ENCODE measurements at regions not wholly inside any gene's neighbourhood (a gene's known extent, or its start where the extent isn't known, plus 50 kb on each side); places are given as distances from the start of the nearest gene placed in this dataset.

DNA sequence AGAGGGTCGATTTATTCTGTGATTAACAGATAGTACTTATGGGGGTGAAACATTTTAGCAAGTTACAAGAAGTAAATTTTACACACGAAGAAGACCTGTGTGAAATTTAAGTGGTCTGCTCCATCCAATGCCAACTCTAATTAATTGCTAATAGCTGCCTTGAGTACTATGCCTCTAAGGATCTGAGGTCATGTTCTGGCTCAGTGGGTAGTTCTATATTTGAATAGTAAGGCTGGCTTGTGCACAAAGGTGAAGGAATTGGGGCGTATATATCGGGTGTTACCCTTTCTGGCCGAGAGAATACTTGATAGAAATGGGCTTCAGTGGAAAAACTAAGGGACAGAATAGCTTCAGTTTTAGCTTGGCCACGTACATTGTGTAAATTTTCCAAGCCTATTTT is 345.2 kb upstream of the ANKRD30A start:
- Histone ChIP-seq H3K4me3 (no peak overlapping the region), H2AFZ (ENCODE audit: control insufficient read depth, low read depth, low read length) (no peak overlapping the region), H4K20me1 (ENCODE audit: control insufficient read depth, insufficient read depth) (no peaks in the 10 kb centered on the region), H3K27me3 (replicated peaks in 1 of 2; ENCODE audit: control insufficient read depth in 2 of 2, insufficient read depth in 2 of 2, low read length in 1 of 2) (no peaks in the 10 kb centered on the region), H3K27ac (ENCODE audit: control insufficient read depth, insufficient read depth) (no peak overlapping the region), H3K9me3 (replicated peaks; ENCODE audit: control insufficient read depth, insufficient read depth, low read length) (no peaks in the 10 kb centered on the region), H3K4me1 (ENCODE audit: control insufficient read depth, insufficient read depth, low read length) (no peaks in the 10 kb centered on the region), H3K36me3 (ENCODE audit: control insufficient read depth in 2 of 2, insufficient read depth in 2 of 2, low read length in 1 of 2) (no peaks in the 10 kb centered on the region), H3K9ac (ENCODE audit: control insufficient read depth, insufficient read depth, low read length) (no peak overlapping the region), H3K79me2 (ENCODE audit: control insufficient read depth, insufficient read depth, low read length) (no peaks in the 10 kb centered on the region), H3K4me2 (ENCODE audit: control insufficient read depth, insufficient read depth) (no peak overlapping the region)
- 7% methylated on average over 6 of the region's 6 CpGs for WGBS (ENCODE audit: insufficient coverage, insufficient replicate concordance, low lambda C conversion rate, missing lambda C conversion rate)
- intact Hi-C loops (cut with micrococcal nuclease; ENCODE audit: unreplicated experiment): no loop called here
- BruUV-seq (replicated peaks): no TSS peak
- FAIRE-seq (no peak), ATAC-seq (no peak), DNase-seq (ENCODE audit: low read depth, low spot score) (no peak)
- SMC1A ChIA-PET (ENCODE audit: uncharacterized antibody, unreplicated experiment): no interaction called here
- TF ChIP-seq BCL11A (IDR thresholded peaks at IDR 0.05; ENCODE audit: low read depth, low read length) (no peak), ZNF384 (IDR thresholded peaks at IDR 0.05; ENCODE audit: borderline replicate concordance, low read depth, low read length) (no peak), RFX5 (IDR thresholded peaks at IDR 0.05; ENCODE audit: low read depth, low read length) (no peak), SIN3A (IDR thresholded peaks at IDR 0.05; ENCODE audit: low read depth, low read length) (no peak), NR2C2 (IDR thresholded peaks at IDR 0.05; ENCODE audit: borderline replicate concordance, control insufficient read depth, insufficient read length, low read depth) (no peak), CHD2 (IDR thresholded peaks at IDR 0.05; ENCODE audit: borderline replicate concordance, low read depth, low read length) (no peak), TCF3 (IDR thresholded peaks at IDR 0.05; ENCODE audit: borderline replicate concordance, insufficient read depth, low read depth, low read length) (no peak), PML (IDR thresholded peaks at IDR 0.05; ENCODE audit: low read length) (no peak), NRF1 (conservative IDR thresholded peaks at IDR 0.05; ENCODE audit: low read depth, low read length) (no peak), PAX5 (IDR thresholded peaks at IDR 0.05; ENCODE audit: borderline replicate concordance, low read depth, low read length) (no peak), SUZ12 (IDR thresholded peaks at IDR 0.05; ENCODE audit: unreplicated experiment) (no peak), ZNF274 (IDR thresholded peaks at IDR 0.05; ENCODE audit: insufficient read depth, insufficient read length) (no peak)
- TF ChIP-seq, protein P1, sequence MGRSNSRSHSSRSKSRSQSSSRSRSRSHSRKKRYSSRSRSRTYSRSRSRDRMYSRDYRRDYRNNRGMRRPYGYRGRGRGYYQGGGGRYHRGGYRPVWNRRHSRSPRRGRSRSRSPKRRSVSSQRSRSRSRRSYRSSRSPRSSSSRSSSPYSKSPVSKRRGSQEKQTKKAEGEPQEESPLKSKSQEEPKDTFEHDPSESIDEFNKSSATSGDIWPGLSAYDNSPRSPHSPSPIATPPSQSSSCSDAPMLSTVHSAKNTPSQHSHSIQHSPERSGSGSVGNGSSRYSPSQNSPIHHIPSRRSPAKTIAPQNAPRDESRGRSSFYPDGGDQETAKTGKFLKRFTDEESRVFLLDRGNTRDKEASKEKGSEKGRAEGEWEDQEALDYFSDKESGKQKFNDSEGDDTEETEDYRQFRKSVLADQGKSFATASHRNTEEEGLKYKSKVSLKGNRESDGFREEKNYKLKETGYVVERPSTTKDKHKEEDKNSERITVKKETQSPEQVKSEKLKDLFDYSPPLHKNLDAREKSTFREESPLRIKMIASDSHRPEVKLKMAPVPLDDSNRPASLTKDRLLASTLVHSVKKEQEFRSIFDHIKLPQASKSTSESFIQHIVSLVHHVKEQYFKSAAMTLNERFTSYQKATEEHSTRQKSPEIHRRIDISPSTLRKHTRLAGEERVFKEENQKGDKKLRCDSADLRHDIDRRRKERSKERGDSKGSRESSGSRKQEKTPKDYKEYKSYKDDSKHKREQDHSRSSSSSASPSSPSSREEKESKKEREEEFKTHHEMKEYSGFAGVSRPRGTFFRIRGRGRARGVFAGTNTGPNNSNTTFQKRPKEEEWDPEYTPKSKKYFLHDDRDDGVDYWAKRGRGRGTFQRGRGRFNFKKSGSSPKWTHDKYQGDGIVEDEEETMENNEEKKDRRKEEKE (IDR thresholded peaks at IDR 0.05): no peak
- CTCF ChIA-PET: no interaction called here
- RAD21 ChIA-PET (ENCODE audit: unreplicated experiment): no interaction called here
- in situ Hi-C loops (cut with MboI): no loop called here
- POLR2A ChIA-PET: no interaction called here
